ENCODE measurements at regions not wholly inside any gene's neighbourhood (a gene's known extent, or its start where the extent isn't known, plus 50 kb on each side); places are given as distances from the start of the nearest gene placed in this dataset.
"Not testable (repeated sequence)": the region's sequence is repeated elsewhere in the genome, so short reads cannot be mapped to it uniquely, and the experiment has no call there.

DNA sequence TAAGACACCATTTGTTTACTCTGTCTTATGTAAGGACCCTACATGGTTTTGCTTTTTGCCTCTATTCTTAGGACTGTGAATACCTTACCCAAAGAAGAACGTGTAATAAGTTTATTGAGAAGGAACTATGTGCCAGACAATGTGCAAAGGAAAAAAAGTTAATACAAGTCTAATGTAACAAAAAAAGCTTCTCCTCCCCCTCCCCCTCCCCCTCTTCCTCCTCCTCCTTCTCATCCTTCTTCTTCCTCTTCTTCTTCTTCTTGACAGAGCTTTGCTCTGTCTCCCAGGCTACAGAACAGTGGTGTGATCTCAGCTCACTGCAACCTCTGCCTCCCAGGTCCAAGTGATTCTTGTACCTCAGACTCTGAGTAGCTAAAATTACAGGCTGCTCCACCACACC, 50.9 kb upstream of the MITF start:
- intact Hi-C loops (cut with DNase I), result loop anchor here (5.0 to 10.0 kb wide), 4 partner anchors 109 to 784 kb away; no protein-coding TSS in a partner anchor
- no peak for DNase-seq (ENCODE audit: low spot score)

DNA sequence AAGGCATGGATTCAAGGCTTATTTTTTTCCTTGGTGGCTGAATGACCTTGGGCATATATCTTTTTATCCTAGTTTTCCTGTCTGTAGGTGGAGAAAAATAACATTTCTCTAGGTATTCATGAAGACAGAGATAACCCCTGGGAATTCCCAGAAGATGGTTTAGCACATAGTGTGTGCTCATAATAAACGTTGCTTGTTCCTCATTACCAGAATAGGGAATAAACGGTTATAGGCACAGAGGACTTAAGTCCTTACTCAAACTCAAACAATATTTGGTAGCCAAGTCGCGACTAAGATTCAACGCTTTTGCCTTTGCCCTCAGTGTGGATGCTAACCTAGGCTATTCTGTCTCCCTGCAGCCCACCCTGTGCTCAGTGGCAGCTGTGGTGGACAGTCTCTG, 51.6 kb upstream of the MITF start:
- DNase-seq (ENCODE audit: low spot score), result no peak
- intact Hi-C loops (cut with DNase I), result loop anchor here (5.0 to 10.0 kb wide), 4 partner anchors 110 to 785 kb away; no protein-coding TSS in a partner anchor

DNA sequence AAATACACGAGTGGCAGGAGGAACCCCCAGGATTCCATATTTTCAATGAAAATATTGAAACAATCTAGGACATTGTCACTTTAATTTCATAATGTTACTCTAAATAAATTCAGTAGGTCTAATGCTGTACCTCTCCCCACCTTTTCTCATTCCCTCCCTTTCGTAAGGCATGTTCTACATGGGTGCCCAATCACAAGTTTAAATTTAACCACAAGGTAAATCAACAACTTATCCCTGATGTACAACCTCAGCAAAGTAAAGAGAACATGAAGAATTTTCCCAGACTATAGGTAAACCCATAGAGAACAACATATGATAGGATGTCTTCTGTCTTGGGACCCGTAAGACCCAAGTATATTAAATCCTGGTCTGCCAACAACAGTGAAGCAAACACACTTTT, 53.2 kb upstream of the MITF start:
- no peak for DNase-seq (ENCODE audit: low spot score)
- intact Hi-C loops (cut with DNase I), result loop anchor here (5.0 to 10.0 kb wide), 4 partner anchors 111 to 786 kb away; no protein-coding TSS in a partner anchor

DNA sequence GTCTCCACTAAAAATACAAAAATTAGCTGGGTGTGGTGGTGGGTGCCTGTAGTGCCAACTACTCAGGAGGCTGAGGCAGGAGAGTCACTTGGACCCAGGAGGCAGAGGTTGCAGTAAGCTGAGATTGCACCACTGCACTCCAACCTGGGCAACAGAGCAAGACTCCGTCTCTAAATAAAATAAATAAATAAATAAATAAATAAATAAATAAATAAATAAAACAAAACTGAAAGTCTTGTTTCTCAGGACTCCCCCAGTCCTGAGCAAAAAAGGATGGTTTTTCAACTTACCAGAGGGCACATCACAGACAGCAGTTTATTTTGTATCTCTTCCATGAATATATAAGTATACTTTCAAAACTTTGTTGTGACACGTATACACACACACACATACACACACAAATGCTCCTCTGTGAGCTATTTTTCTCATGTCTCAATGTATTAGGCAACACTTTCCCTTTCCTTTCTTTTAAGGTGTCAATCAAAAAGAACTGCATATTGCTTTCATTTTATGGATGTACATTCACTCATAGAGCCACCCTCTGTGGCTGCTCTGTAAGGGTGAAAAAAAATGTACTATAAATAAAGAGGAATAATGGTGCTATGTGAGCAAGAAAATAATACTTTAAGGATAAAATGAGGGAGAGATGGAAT, 54.8 kb upstream of the MITF start:
- no peak for DNase-seq (ENCODE audit: low spot score)
- intact Hi-C loops (cut with DNase I), result loop anchor here in 1 of 2 donors (10.0 kb wide), 1 partner anchor 260 kb away; no protein-coding TSS in a partner anchor

DNA sequence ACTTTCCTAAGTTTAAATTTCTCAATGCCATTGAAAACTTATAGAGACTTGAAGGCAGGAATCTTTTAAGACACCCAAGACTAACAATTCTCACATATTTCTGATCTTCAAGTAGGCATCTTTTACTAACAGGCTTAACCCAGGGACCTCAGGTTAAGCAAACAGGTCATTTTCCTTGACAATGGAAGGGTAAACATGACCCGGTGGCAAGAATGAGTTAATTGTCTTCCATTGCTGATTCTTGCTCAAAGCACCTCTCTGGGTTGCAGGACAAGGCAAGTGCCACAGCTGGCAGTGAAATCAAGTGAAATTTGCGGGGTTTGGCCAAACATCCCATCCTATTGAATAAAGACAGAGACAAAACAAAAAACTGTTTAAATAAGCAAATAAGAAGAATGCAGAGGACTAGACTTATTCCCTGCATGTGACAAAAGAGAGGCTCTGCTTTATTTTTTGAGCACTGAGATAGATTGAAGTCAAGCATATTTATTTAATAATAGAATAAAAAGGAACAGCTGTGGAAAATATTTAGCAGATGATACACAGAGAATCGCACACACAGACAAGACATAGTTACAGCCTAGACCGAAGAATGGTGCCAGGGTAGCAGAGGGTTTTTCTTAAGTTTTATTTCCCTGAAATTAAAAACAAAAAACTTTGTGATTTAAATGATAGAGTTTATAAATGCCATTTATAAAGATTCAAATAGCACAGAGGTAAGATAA, 56.0 kb upstream of the MITF start:
- intact Hi-C loops (cut with DNase I), result loop anchor here in 1 of 2 donors (10.0 kb wide), 1 partner anchor 262 kb away; no protein-coding TSS in a partner anchor
- DNase-seq (ENCODE audit: low spot score), result no peak

DNA sequence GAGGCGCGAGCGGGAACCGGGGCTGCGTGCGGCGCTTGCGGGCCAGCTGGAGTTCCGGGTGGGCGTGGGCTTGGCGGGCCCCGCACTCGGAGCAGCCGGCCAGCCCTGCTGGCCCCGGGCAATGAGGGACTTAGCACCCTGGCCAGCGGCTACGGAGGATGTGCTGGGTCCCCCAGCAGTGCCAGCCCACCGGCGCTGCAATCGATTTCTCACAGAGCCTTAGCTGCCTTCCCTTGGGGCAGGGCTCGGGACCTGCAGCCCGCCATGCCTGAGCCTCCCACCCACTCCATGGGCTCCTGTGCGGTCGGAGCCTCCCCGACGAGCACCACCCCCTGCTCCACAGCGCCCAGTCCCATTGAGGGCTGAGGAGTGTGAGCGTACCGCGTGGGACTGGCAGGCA, 61.8 kb upstream of the MITF start:
- intact Hi-C loops (cut with DNase I), result loop anchor here in 1 of 2 donors (10.0 kb wide), 1 partner anchor 513 kb away; no protein-coding TSS in a partner anchor
- DNase-seq (ENCODE audit: low spot score), result not testable (repeated sequence)

DNA sequence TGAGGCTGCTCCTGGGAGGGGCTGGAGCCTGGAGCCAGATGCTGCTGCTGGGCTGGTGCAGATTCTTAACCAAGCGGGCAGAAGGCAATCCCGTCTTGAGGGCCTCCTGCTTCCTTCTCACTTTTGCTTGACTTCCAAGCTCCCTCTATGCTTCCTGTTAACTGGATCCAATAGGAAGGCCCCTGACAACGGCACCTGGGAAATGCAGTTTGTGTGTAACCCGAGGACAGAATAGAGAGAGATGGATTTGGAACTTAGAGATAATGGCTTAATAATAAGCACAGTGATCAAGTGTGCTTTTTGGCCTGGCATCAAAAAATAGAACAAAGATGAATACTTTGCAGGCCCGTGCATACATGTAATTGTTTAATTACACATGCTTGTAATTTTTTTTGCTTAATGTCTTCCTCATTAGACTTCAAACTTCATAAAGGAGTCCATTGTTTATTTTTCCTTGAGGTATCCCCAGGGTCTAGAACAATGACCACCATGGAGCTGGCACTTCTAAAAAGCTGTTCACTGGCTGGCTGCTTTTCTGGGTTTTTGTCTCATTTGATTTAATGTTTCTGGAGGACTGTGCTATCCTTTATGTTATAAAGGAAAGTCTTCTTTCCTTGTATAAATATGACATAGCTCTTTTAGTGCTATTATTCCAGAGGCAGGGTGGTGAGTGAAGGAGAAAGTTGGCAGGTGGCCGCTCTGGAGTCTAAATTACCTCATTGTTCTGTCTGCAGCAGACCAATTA, 63.3 kb upstream of the MITF start:
- intact Hi-C loops (cut with DNase I), result loop anchor here in 1 of 2 donors (10.0 kb wide), 1 partner anchor 511 kb away; no protein-coding TSS in a partner anchor
- DNase-seq (ENCODE audit: low spot score), result no peak

DNA sequence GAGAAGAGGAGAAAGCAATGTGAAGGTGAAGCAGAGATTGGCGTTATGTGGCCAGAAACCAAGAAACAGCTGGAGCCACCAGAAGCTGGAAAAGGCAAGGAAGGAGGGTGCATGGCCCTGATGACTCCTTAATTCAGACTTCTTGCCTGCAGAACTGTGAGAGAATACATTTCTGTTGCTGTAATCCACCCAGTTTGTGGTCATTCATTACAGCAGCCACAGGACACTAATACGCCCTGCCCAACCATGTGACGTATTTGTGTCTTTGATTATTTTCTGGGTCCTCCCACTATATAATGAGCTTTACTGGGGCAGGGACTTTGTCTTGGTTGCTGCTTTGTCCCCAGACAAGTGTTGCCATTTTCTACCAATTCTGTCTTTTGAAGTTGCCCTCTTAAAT, 64.5 kb upstream of the MITF start:
- intact Hi-C loops (cut with DNase I), result loop anchor here in 1 of 2 donors (10.0 kb wide), 1 partner anchor 510 kb away; no protein-coding TSS in a partner anchor
- DNase-seq (ENCODE audit: low spot score), result no peak

DNA sequence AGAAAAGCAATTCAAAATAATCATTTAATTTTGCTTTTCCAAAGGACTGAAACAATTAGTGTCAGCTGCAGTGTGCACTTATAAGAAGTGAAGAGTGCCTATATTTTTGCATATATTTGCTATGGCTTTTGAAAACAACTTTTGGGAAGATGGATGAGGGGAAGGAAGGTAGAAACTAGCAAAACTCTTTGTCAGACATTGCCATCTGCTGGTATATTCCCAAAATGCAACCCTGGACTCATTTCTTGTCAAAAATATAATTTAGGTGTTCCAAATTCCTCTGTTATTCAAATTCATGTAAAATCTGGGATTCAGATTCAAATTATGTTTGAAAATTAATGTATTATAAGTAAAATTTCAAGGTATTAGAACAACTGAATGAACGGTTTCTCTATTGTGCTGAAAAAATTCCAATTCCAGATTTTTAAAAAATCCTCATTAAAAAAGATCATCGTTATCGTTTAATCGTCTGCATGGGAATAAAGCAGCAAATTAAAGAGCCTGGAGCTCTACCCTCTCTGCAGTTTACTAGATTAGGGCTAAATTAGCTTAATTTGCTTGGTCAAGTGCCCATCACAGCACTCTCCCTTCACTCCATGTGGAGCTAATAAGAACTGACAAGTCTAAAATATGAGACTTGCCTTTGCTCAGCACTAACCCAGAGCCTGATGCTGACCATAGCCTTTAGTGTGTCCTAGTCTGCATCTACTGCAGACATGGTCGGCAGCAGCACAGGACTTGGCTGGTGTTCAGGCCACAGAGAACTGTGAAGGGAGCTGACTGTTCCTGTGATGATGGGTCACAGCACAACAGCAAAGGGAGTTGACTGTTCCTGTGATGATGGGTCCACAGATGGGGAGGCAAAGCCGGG, 67.9 kb upstream of the MITF start:
- DNase-seq (ENCODE audit: low spot score), result no peak
- intact Hi-C loops (cut with DNase I), result loop anchor here in 1 of 2 donors (10.0 kb wide), 1 partner anchor 507 kb away; no protein-coding TSS in a partner anchor

DNA sequence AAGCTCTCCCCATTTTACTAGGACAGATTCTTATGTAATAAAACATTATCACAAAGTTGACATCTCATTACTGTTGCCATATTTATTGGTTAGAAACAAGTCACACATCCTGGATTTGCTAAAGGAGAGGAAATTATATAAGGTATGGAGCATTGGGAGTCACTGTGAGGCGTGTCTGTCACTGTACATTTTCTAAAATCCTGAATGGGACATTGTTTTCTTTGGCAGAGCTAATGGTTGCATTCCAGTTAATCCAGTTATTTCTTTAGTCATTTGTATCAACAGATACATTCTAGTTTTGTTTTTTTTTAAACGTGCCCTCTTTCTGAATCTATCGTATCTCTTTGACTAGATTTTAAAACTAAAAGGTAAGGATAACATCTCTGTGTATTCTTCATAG, 70.2 kb upstream of the MITF start:
- intact Hi-C loops (cut with DNase I), result loop anchor here in 1 of 2 donors (10.0 kb wide), 1 partner anchor 544 kb away; the partner anchor contains the start of gene LMOD3

DNA sequence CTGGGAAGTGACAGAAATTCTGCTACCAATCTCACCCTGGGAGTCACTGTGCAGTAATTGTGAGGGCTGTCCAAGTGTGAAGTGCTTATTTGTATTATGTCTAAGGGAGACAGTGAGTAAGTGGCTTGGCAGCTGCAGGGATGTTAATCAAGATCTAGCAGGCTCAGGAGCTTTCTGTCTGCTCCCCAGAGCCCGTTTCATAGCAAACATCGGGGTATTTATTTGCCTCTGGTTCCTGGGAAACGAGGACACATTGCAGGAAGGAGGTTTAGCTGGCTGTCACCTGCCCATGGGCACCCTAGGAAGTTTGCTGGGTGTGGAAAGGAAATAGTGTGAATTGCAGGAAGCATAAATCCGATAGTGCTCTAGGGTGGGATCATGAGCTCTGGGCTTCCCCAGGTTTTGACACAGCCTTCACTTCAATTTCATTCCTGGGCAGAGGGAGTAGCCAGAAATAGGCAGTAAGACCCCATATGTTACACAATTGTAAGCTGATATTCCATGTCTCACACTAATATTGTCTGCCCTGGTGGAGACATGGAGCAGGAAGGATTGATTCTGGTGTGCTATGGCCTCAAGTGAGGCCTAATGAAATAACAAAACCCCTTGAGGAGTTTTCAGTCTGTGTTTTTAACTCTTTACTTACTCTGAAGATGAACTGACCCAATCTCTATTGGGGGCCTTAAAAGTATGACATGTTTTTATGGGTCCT, 74.1 kb upstream of the MITF start:
- DNase-seq (ENCODE audit: low spot score), result no peak
- intact Hi-C loops (cut with DNase I), result loop anchor here in 1 of 2 donors (10.0 kb wide), 1 partner anchor 540 kb away; the partner anchor contains the start of gene LMOD3

More for the DNA sequence above, 70.2 kb upstream of the MITF start:
- DNase-seq (ENCODE audit: low spot score), result no peak

DNA sequence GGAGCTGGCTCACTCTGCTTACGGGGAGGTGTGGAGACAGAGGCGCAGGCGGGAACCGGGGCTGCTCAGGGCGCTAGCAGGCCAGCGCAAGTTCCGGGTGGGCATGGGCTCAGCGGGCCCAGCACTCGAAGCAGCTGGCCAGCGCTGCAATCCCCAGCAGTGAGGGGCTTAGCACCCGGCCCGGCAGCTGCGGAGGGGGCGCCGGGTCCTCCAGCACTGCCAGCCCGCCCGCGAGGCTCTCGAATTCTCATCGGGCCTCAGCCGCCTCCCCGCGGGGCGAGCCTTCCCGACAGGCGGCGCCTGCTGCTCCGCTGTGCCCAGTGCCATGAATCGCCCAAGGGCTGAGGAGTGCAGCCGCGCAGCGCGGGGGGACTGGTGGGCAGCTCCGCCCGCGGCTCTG, 78.6 kb upstream of the MITF start:
- no peak for DNase-seq (ENCODE audit: low spot score)
- intact Hi-C loops (cut with DNase I), result loop anchor here in 1 of 2 donors (10.0 kb wide), 1 partner anchor 536 kb away; the partner anchor contains the start of gene LMOD3

DNA sequence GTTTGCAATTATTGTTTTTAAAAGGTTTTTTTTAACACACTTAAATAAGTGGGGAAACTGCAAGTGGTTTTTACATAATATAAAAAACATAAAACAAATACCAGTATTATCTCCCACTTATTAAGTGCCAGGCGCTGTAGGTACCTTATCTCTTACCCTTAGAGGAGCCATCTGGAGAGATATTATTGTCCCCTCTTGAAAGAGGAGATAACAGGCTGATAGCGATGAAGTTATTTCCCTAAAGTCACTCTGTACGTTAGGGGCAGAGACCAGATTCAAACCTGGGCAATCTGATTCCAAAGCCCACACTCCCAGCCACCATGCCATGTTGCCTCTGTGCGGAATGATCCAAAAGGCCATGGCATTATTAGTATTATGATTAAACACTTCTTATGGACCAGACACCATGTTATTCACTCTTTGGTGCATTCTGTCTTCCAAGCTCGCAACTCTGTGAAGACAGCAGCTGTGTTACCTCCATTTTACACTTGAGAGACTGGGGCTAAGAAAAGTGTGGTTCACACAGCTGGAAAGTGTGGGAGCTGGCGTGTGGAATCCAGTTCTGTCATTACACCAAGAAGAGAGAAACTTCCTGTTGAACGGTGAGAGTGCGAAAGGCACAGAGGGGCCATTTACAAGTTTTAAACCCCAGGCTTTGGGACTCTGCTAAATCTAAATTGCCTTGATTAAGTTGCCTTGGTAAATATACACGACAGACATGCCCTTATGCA, 79.9 kb upstream of the MITF start:
- DNase-seq (ENCODE audit: low spot score), result no peak
- intact Hi-C loops (cut with DNase I), result no loop called here

DNA sequence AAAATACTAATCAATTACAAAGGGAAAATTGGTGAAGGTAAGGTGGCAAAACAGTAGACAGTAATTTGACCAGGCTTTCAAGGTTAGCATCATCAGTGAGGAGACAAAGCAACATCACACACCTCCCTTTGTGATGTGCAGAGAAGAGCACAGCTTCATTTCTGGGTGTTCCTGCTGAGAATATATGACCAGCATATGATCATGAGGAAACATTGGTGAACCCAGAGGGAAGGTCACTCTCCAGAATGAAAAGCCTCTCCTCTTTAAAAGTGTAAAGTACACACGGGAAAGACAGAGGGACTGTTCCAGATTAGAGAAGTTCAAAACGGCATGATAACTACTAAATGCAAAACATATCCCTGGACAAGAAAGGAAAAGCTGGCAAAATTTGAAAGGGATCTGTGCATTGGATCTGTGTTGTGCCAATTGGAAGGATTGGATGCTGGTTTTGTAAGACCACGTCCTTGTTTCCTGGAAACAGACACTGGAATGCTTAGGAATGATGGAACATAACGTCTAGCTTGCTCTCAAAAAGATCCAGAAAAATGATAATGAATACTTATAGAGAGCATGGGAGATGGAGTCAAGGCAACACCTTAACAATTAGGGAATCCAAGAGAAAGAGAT, 80.6 kb upstream of the MITF start:
- intact Hi-C loops (cut with DNase I), result no loop called here
- DNase-seq (ENCODE audit: low spot score), result no peak

DNA sequence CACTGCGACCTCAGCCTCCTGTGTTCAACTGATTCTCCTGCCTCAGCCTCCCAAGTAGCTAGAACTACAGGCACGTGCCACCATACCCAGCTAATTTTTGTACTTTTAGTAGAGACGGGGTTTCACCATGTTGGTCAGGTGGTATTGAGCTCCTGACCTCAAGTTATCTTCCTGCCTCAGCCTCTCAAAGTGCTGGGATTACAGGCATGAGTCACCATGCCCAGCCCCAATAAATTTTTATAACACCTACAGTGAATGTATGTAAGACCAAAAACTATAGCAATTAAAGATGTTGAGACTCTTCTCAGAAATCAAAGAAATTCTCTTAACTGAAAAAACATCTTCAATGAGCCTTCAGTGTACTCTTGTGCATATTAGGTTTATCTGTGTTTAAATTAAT, 82.2 kb upstream of the MITF start:
- DNase-seq (ENCODE audit: low spot score); intact Hi-C loops (cut with DNase I): not testable (repeated sequence)

DNA sequence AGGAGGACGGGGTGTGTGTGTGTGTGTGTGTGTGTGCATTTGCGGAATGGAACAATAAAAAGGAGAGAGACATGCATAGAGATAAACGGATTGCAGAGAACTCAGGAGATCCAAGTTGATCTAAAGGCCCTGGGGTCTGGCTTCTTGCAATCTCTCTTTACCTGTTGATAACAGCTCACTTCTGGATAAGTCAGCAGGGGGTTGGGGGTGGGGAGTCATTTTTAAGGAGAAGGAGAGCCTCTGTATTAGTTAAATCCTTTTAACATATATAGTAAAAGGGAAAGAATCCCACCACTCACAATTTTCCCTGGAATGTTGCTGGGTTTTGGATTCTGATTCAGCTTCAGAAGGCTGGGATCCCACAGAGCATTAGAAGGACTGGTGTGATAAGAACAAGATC, 87.5 kb upstream of the MITF start:
- no peak for DNase-seq (ENCODE audit: low spot score)
- intact Hi-C loops (cut with DNase I), result no loop called here

DNA sequence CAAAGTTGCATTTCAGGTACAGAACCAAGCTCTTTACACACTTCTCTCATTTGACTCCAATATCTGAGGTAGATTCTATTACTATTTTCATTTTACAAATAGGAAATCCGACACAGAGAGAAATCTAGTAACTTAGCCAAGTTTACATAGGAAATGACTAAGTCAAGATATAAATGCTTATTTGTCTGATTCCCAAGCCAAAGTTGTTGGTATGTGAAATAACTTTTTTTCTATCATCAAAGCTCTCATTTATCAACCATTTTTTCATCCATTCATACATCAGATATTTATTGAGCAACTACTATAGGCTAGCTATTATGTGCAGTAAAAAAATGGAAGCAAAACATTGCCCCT, 89.2 kb upstream of the MITF start:
- intact Hi-C loops (cut with DNase I), result no loop called here
- DNase-seq (ENCODE audit: low spot score), result no peak

All from posterior vena cava (tissue), 2 donors.